ENCODE measurements at regions not wholly inside any gene's neighbourhood (a gene's known extent, or its start where the extent isn't known, plus 50 kb on each side); places are given as distances from the start of the nearest gene placed in this dataset.
"Not testable (repeated sequence)": the region's sequence is repeated elsewhere in the genome, so short reads cannot be mapped to it uniquely, and the experiment has no call there.

DNA sequence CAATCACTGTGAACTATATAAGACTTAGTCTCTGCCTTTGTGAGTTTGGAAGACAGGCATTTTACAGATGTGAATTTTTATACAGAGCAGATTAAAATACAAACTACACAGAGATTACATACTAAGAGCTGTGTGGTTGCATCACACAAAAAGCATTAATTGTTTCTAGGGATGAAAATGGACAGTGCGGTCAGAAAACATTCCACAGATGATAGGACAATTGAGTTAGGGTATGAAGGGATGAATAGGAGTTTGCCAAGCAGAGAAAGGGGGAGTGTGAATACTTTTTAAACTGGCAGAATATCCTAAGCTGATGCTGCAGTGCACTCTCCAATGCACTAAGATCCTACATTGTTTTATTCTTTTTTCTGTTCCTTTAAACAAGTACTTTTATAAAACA is 345.8 kb downstream of the VRK1 start:
- DNase-seq (ENCODE audit: low read depth in 2 of 2) = no peak

DNA sequence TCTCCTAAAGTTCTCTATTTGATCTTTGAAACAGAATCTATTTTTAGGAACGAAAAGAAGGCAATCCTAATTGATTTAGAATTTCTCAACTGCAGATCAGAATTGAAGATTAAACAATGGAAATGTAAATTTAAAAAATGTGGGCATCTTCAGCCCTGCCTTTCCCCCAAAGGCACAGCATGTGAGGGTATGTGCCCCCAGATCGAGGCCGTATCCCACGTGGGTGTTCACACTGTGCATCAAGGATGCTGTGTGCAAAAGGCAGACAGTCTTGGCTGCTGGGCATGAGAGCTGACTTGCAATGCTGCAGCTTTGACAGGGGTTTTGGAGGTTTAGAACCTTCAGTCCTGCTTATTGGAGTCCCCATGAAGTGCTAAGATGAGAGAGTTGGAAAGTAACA is 346.3 kb downstream of the VRK1 start:
- no peak for DNase-seq (ENCODE audit: low read depth in 2 of 2)

DNA sequence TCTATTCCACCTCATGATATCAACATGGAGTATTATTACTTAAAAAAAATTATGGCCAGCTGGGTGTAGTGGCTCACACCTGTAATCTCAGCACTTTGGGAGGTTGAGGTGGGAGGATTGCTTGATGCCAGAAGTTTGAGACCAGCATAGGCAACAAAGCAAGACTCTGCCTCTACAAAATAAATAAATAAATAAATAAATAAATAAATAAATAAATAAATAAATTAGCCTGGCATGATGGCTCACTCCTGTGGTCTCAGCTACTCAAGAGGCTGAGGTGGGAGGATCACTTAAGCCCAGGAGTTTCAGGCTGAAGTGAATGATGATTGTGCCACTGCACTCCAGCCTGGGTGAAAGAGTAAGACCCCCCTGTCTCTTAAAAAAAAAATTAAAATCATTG is 350.8 kb downstream of the VRK1 start:
- DNase-seq (ENCODE audit: low read depth in 2 of 2) = not testable (repeated sequence)

DNA sequence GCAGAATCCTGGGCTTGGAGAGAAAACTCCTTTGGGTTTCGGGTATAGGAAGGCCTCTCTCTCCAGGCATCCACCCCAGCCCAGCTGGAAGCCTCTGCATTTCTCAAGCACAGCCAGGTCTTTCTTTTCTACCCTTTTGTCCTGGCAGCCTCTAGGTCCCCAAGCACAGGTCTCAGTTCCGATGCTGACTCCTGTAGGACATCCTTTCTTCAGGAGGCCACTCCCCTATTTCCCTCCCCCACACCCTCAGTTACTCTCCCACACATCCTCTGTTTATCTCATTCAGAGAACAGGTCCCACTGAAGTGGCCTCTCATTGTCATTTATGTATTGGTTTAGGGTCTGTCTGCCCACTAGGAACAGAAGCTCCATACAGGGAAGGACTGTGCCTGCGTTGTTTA is 352.6 kb downstream of the VRK1 start:
- no peak for DNase-seq (ENCODE audit: low read depth in 2 of 2)

DNA sequence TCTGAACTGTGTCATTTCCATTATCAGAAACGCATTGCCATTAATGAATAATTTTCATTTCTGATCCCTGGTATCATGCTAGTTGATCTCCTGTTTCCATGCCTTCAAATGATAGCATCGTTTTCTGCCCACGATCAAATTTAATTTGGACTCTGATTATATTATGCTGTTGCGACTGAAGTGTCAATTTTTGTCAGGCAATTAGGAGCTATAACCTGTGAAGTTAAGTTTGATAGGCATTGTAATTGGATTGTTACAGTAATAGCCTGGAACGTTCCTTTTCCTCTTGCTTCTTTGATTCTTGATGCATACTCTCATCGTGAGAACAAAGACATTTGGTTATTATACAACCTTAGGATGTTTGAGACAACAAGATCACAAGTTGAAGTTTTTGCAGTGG is 356.3 kb downstream of the VRK1 start:
- no peak for DNase-seq (ENCODE audit: low read depth in 2 of 2)

DNA sequence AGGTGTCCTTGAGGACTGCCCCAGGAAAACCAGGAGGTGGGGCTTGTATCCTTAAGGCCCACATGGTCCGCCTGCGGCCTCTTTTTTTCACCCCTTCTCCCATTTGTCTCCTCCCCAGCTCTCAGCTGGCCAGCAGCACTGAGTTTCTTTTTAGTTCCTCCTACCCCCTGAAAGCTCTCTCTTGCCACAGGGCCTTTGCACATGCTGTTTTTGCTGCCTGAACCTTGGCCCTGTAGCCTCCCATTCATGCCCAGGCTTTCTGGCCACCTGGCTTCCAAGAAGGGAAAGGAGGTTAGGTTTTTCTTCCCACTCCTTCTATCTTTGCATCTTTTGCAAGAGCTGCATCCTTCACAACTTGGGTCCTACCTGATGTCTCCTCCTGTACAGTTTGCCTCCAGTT is 358.1 kb downstream of the VRK1 start:
- DNase-seq (ENCODE audit: low read depth in 2 of 2) = no peak

DNA sequence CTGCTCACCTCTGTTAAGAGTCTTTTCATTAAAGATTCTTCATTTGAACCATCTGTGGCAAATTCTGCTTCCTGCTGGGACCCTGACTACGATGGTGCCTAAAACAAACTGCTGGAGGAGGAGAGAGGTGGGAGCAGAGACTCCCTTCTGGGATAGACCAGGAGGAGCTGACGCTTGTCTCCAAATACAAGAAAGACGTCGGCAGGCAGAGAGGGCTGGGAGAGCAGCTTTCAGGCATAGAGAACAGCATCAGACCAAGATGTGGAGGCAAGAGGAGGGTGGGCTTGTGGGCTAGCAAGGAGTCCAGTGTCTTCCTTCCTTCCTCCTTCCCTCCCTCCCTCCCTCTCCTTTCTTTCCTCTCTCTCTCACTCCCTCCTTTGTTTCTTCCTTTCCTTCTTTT is 358.6 kb downstream of the VRK1 start:
- no peak for DNase-seq (ENCODE audit: low read depth in 2 of 2)

DNA sequence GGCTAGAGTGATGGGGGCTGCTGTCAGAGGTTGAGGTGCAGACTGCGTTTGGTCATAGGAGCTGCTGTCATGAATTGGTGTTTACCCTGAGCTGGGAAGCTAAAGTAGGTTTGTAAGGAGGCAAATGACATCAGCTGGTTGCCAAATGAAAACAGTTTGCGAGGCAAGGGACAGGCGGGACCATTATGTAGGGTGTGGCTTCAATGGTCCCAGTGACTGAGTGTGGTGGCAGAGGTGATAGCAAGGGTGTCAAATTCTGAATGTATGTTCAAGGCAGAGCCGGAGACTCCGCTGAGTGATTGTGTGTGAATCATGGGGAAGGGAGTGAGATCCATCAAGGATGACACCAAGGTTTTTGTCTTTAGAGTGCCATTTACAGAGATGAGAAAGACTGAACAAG is 359.5 kb downstream of the VRK1 start:
- no peak for DNase-seq (ENCODE audit: low read depth in 2 of 2)

DNA sequence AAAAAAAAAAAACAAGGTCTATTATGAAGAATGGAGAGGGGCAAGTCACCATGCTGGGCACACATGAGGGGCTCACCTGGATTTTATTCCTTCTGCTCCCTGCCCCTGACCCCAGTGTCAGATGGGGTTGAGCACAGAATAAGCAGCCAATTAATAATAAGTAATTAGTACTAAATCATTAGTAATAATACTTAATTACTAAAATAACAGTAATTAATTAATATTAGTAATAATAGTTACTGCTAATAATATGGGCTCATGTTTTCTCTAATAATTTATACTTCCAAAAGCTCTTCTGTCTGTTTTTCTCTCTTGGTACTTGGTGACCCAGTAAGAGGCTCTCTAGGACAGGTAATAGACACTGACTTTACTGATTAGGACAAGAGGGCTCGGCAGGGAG is 360.9 kb downstream of the VRK1 start:
- DNase-seq (ENCODE audit: low read depth in 2 of 2) = no peak

DNA sequence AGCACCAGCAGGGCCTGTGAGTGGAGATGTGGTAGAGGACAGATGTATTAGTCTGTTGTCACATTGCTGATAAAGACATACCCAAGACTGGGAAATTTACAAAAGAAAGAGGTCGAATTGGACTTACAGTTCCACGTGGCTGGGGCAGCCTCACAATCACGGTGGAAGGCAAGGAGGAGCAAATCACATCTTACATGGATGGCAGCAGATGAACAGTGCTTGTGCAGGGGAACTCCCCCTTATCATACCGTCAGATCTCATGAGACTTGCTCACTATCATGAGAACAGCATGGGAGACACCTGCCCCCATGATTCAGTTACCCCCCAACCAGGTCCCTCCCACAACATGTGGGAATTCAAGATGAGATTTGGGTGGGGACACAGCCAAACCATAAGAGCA is 361.9 kb downstream of the VRK1 start:
- DNase-seq (ENCODE audit: low read depth in 2 of 2) = no peak

DNA sequence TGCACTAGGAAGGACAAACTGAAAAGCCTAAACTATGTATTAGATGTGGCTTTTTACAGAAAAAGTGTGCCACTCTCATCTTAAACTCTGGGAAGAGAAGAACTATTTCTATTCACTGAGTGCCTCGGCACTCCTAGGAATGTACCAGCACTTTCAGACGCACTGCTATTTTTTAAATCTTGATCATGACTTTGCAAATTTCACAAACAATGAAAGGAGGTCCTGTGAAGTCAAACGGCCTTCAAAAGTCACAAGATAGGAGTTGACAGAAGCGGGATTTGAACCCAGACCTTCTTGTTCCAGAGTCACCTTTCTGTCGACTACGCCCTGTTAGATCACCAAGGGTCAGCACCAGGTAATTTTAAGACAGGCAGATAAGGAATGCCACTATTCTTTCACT is 365.4 kb downstream of the VRK1 start:
- DNase-seq (ENCODE audit: low read depth in 2 of 2) = no peak

DNA sequence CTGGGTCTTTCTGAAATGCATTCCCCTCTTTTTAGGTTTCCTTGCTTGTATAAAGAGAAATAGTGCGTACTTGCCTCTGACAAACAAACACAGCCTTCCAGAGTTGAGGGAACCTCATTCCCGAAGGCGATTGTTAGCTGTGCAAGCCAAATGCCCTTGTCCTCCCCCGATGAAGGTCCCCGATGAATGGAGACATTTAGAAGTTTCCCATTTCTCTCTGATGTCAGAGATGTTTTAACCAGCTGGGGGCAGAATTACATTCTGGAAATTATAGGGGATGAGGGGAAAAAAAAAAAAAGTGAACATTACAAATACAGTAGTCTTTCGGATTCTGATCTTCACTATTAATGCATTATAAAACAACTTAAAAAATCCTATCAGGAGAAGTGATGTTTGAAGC is 366.8 kb downstream of the VRK1 start:
- DNase-seq (ENCODE audit: low read depth in 2 of 2) = no peak

DNA sequence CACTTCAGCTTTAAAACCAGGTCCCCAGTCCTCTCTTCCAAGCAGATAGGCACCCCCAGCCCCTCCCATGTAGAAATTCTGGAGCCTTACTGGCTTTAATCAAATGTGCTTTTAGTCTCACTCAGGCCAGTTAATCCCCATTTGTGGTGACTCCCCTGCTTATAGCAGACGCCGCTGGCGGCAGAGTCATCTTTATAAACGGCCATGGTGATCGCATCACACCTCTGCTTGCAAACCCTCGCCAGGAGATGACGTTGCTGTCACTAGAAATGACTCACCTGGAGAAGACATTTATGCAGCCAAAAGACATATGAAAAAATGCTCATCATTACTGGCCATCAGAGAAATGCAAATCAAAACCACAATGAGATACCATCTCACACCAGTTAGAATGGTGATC is 369.3 kb downstream of the VRK1 start:
- no peak for DNase-seq (ENCODE audit: low read depth in 2 of 2)

DNA sequence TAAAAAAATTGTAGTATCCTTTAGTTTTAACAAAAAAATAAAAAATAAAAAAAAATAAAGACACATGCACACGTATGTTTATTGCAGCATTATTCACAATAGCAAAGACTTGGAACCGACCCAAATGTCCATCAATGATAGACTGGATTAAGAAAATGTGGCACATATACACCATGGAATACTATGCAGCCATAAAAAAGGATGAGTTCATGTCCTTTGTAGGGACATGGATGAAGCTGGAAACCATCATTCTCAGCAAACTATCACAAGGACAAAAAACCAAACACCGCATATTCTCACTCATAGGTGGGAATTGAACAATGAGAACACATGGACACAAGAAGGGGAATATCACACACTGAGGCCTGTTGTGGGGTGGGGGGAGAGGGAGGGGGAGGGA is 370.4 kb downstream of the VRK1 start:
- DNase-seq (ENCODE audit: low read depth in 2 of 2) = not testable (repeated sequence)

DNA sequence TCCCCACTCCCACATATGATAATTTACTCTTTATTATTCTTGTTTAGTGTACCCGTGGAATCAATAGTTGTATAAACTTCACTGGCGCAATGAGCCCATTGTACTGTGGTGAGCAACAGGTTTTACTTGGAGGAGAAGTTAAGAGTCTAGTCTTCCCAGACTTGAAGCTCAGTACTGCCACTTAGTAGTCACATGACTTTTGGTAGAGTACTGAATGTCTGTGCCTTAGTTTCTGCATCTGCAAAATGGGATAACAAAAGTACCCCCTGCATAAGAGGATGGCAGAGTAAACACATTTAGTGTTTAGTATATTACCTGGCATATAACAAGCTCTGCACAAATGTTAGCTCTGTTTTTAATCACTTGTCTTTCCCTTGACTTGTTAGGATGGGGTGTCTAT is 375.5 kb downstream of the VRK1 start:
- DNase-seq (ENCODE audit: low read depth in 2 of 2) = no peak

DNA sequence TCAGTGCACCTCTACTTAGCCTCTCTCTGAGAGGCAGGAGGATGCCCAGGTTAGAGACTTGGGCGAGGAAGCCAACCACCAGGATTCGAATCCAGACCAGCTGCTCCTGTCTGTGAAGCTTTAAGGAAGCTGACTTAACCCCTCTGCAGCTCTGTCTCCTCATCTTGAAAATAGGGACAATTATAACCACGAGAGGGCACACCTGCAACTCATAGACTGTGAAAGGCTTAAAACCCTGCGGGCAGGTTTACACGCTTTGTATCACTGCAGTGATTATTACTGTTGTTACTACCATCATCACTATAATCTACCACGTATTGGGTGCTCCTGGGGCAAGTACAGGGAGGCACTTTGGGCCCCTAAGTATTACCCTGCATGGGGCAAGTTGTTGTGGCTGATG is 379.8 kb downstream of the VRK1 start:
- no peak for DNase-seq (ENCODE audit: low read depth in 2 of 2)

DNA sequence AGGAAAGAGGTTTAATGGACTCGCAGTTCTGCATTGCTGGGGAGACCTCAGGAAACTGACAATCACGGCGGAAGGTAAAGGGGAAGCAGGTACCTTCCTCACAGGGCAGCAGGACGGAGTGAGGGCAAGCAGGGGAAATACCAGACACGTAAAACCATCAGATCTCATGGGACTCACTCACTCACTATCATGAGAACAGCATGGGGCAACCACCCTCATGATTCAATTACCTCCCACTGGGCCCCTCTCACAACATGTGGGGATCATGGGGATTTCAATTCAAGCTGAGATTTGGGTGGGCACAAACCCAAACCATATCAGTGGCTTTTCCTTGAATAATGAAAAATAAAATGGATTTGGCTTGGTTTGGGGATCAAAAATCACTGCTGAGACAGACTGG is 380.5 kb downstream of the VRK1 start:
- no peak for DNase-seq (ENCODE audit: low read depth in 2 of 2)

DNA sequence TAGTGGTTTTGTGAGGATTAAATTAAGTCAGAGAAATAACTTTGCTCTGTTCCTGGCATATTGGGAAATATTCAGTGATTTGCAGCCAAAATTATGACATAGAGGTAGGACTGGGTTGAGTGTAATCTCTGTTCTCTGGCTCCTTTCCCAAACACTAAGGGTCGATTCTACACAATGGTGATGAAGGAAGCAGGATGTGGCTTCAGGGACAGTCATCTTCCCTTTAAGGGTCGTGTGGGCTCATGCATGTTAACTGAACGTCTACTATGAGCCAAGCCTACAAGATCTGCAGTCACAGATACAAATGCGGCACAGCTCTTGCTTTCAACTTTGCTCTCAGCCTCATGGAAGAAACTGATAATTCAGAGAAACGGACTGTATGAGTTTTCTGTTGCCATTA is 381.6 kb downstream of the VRK1 start:
- no peak for DNase-seq (ENCODE audit: low read depth in 2 of 2)

DNA sequence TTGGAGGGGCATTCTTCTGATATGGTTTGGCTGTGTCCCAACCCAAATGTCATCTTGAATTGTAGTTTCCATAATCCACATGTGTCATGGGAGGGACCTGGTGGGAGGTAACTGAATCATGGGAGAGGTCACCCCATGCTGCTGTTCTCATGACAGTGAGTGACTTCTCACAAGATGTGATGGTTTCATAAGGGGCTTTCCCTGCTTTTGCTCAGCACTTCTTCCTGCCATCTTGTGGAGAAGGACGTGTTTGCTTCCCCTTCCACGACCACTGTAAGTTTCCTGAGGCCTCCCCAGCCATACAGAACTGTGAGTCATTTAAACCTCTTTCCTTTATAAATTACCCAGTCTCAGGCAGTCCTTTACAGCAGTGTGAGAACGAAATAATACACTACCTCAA is 382.4 kb downstream of the VRK1 start:
- no peak for DNase-seq (ENCODE audit: low read depth in 2 of 2)

DNA sequence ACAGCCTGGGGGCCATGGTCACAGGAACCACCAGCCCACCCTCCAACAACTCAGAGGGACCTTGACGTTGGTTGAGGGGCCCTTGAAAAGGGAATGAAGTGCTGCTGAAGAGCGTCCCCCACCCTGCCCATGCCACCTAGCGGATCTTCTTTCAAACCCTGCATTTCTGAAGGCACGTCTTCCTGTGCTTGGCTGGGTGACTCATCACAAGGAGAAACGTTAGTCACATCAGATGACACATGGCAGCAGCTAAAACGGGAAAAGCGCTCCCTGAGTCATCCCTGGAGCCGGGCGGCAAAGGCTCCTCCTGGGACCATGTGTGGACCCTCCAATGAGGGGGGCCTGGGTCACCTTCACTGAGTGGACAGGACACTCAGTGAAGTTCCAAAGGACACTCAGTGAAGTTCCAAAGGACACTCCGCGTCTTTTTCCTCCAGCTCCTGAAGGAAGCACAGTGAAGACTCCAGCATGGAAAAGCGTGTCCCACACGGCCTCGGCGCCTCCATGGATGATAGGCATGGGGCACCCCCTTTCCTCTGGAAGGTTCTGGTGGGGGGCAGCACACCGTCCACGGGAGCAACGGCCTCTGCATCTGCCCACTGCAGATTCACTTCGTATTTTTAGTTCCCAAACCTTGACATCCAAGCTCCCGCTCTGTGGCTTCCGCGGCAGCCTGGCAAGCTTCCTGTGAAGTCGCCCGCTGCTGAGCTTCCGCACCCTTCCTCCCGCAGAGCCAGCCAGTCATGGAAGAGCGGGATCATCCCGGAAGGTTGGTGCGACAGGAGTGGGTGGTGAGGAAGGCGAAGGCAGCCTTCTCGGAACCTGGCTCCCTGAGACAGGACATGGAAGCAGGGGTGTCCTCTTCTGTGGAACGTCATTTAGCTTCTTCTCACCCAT is 383.4 kb downstream of the VRK1 start:
- no peak for DNase-seq (ENCODE audit: low read depth in 2 of 2)

DNA sequence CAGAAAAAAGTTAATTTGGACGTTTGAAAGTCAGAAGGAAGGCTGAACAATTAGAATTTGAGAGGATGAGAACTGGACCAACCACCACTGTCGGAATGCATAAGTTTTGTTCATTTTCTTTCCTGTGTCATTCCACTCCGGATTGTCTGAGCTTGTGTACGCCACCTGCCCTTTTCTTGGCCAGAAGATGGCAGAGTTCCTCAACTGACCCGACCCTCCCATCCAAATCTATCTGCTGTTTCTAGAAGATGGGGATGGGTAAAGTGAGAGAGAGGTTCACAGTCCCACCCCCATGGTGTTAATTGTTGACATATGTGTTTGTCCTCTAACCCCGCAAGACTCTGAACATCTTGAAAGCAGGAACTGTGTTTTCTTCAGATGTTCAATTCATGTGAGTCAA is 388.0 kb downstream of the VRK1 start:
- no peak for DNase-seq (ENCODE audit: low read depth in 2 of 2)

DNA sequence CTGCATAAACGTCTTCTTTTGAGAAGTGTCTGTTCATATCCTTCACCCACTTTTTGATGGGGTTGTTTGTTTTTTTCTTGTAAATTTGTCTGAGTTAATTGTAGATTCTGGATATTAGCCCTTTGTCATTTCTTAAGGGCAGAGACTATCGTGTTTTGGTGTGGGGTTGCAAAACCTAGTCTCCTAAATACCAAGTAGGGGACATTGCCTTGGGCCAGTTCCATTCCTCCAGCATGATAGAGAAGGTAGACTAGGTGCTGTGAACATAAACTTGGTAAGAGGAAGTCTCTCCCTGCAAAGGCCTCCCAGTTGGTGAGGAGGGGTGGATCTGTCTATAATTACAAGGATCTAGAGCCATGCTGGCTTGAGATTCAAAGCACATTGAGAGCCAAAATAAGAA is 390.7 kb downstream of the VRK1 start:
- DNase-seq (ENCODE audit: low read depth in 2 of 2) = no peak

DNA sequence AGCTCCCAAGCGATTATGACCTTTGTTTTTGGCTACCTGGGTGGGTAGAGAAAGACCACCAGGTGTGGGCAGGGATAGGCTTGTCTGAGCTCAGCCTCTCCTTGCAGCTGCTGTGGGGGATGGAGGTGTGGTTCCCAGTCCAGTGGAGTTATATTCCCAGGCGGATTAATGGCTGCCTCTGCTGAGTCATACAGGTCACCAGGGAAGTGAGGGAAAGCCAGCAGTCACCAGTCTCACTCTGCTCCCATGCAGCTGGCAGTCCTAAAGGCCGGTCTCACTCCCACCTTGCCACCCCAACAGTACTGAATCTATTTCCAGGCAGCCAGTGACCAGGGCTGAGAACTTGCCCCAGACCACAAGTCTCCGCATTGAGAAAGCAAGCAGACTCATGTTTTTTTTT is 399.2 kb downstream of the VRK1 start:
- no peak for DNase-seq (ENCODE audit: low read depth in 2 of 2)

DNA sequence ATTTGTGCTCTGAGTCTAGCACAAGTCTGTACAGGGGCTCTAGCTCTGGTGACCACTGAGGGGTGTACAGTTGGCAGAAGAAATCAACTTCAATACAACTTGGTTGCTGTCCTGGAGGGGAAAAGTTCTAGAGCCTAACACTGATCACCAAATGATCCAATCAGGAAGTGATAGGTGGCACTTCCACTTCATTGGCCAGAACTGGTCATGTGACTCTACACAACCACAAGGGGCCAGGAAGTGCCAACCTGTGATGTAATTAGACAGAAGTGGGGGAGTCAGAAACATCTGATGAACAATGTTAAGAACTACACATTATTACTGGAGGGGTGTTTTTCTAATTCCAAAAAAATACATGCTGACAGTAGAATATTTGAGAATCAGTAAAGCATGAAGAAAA is 401.6 kb downstream of the VRK1 start:
- no peak for DNase-seq (ENCODE audit: low read depth in 2 of 2)

All from activated CD4-positive, alpha-beta T cell treated with anti-CD3 and anti-CD28 coated beads for 24 hours (primary cell).